HCT116 (cell line): ENCODE measurements at regions not wholly inside any gene's neighbourhood (a gene's known extent, or its start where the extent isn't known, plus 50 kb on each side); places are given as distances from the start of the nearest gene placed in this dataset.
"Not testable (repeated sequence)": the region's sequence is repeated elsewhere in the genome, so short reads cannot be mapped to it uniquely, and the experiment has no call there.

Source experiments
- ELF1 ChIP-seq: IDR thresholded peaks from 2 replicates; pipeline ENCODE4 v1.6.1; 2012; ENCODE audit warnings: low read depth, borderline replicate concordance
- EZH2 ChIP-seq: fragments of 200-600 bp; sonication (generic); IDR thresholded peaks from 2 replicates; pipeline ENCODE4 v1.6.1; 2017; ENCODE audit warnings: antibody characterized with exemption, mixed run types
- JUND ChIP-seq: IDR thresholded peaks from 2 replicates; pipeline ENCODE4 v1.6.1; 2012
- POLR2A ChIP-seq: IDR thresholded peaks from 2 replicates; pipeline ENCODE4 v1.7.0; 2011; ENCODE audit warnings: borderline replicate concordance; ENCODE audit not compliant: insufficient read depth, insufficient read length; ENCODE audit errors: extremely low read depth
- TF ChIP-seq, protein P1 (sequence below), 3 experiments: fragments of 200-600 bp in 1 of 3; sonication (generic) in 1 of 3; IDR thresholded peaks in 2 of 3; conservative IDR thresholded peaks in 1 of 3; 2 replicates each; pipeline ENCODE4 v1.5.1; 2012 to 2017; ENCODE audit warnings: low read depth in 2 of 3, low read length in 2 of 3, antibody characterized with exemption in 1 of 3, borderline replicate concordance in 1 of 3, control low read depth in 1 of 3, mild to moderate bottlenecking in 1 of 3, mixed read lengths in 1 of 3, mixed run types in 1 of 3, moderate library complexity in 1 of 3; ENCODE audit not compliant: insufficient read depth in 1 of 3
- TF ChIP-seq, protein P2 (sequence below): IDR thresholded peaks from 2 replicates; pipeline ENCODE4 v1.6.1; 2012
- TF ChIP-seq, protein P3 (sequence below): IDR thresholded peaks from 2 replicates; pipeline ENCODE4 v1.6.1; 2012; ENCODE audit warnings: low read depth

DNA sequence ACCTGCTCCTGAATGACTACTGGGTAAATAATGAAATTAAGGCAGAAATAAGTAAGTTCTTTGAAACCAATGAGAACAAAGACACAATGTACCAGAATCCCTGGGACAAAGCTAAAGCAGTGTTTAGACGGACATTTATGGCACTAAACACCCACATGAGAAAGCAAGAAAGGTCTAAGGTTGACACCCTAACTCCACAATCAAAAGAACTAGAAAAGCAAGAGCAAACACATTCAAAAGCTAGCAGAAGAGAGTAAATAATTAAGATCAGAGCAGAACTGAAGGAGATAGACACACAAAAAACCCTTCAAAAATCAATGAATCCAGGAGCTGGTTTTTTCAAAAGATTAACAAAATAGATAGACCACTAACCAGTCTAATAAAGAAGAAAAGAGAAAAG, 203.2 kb upstream of the LRRC61 start:
- TF ChIP-seq JUND, EZH2, ELF1, POLR2A: not testable (repeated sequence)
- TF ChIP-seq, protein P1, sequence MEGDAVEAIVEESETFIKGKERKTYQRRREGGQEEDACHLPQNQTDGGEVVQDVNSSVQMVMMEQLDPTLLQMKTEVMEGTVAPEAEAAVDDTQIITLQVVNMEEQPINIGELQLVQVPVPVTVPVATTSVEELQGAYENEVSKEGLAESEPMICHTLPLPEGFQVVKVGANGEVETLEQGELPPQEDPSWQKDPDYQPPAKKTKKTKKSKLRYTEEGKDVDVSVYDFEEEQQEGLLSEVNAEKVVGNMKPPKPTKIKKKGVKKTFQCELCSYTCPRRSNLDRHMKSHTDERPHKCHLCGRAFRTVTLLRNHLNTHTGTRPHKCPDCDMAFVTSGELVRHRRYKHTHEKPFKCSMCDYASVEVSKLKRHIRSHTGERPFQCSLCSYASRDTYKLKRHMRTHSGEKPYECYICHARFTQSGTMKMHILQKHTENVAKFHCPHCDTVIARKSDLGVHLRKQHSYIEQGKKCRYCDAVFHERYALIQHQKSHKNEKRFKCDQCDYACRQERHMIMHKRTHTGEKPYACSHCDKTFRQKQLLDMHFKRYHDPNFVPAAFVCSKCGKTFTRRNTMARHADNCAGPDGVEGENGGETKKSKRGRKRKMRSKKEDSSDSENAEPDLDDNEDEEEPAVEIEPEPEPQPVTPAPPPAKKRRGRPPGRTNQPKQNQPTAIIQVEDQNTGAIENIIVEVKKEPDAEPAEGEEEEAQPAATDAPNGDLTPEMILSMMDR (IDR thresholded peaks at IDR 0.05 in 2 of 3, conservative IDR thresholded peaks at IDR 0.05 in 1 of 3; ENCODE audit: borderline replicate concordance in 1 of 3, insufficient read depth in 1 of 3, low read depth in 2 of 3, low read length in 2 of 3): not testable (repeated sequence)
- TF ChIP-seq, protein P2, sequence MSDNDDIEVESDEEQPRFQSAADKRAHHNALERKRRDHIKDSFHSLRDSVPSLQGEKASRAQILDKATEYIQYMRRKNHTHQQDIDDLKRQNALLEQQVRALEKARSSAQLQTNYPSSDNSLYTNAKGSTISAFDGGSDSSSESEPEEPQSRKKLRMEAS: not testable (repeated sequence)
- TF ChIP-seq, protein P3, sequence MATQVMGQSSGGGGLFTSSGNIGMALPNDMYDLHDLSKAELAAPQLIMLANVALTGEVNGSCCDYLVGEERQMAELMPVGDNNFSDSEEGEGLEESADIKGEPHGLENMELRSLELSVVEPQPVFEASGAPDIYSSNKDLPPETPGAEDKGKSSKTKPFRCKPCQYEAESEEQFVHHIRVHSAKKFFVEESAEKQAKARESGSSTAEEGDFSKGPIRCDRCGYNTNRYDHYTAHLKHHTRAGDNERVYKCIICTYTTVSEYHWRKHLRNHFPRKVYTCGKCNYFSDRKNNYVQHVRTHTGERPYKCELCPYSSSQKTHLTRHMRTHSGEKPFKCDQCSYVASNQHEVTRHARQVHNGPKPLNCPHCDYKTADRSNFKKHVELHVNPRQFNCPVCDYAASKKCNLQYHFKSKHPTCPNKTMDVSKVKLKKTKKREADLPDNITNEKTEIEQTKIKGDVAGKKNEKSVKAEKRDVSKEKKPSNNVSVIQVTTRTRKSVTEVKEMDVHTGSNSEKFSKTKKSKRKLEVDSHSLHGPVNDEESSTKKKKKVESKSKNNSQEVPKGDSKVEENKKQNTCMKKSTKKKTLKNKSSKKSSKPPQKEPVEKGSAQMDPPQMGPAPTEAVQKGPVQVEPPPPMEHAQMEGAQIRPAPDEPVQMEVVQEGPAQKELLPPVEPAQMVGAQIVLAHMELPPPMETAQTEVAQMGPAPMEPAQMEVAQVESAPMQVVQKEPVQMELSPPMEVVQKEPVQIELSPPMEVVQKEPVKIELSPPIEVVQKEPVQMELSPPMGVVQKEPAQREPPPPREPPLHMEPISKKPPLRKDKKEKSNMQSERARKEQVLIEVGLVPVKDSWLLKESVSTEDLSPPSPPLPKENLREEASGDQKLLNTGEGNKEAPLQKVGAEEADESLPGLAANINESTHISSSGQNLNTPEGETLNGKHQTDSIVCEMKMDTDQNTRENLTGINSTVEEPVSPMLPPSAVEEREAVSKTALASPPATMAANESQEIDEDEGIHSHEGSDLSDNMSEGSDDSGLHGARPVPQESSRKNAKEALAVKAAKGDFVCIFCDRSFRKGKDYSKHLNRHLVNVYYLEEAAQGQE: not testable (repeated sequence)
